Neural cell (in vitro differentiated cells): ENCODE measurements at regions not wholly inside any gene's neighbourhood (a gene's known extent, or its start where the extent isn't known, plus 50 kb on each side); places are given as distances from the start of the nearest gene placed in this dataset.

Experiments
- H2AFZ ChIP-seq: fragments of 200-600, 300-800 bp; sonication (generic), shearing (Covaris generic); 2 replicates; pipeline ENCODE4 v1.6.0; 2014; ENCODE audit warnings: low read depth, mild to moderate bottlenecking, antibody characterized with exemption, low read length, moderate library complexity
- H3F3A ChIP-seq: fragments of 200-600 bp; shearing (Covaris generic); 2 replicates; pipeline ENCODE4 v1.6.1; 2016; ENCODE audit warnings: mild to moderate bottlenecking, moderate library complexity, mixed read lengths, antibody characterized with exemption, low read length; ENCODE audit not compliant: insufficient read depth, poor library complexity, severe bottlenecking
- H3K27ac ChIP-seq: fragments of 200-600, 300-800 bp; sonication (generic), shearing (Covaris generic); 2 replicates; pipeline ENCODE4 v1.5.1; 2014; ENCODE audit warnings: mild to moderate bottlenecking, low read length, moderate library complexity
- H3K27me3 ChIP-seq: fragments of 300-800, 200-600 bp; sonication (generic), shearing (Covaris generic); 2 replicates; pipeline ENCODE4 v1.6.0; 2014; ENCODE audit warnings: mild to moderate bottlenecking, low read depth, low read length, moderate library complexity; ENCODE audit not compliant: insufficient read depth
- H3K36me3 ChIP-seq: fragments of 300-800, 200-600 bp; sonication (generic), shearing (Covaris generic); 2 replicates; pipeline ENCODE4 v1.5.1; 2014; ENCODE audit warnings: mild to moderate bottlenecking, antibody characterized with exemption, low read length, moderate library complexity; ENCODE audit not compliant: insufficient read depth
- H3K4me2 ChIP-seq: fragments of 300-800, 200-600 bp; sonication (generic), shearing (Covaris generic); 2 replicates; pipeline ENCODE4 v1.6.0; 2014; ENCODE audit warnings: mild to moderate bottlenecking, low read length
- H3K4me3 ChIP-seq: fragments of 300-800, 200-600 bp; sonication (generic), shearing (Covaris generic); 2 replicates; pipeline ENCODE4 v1.5.1; 2014; ENCODE audit warnings: mild to moderate bottlenecking, low read length, moderate library complexity
- H3K79me2 ChIP-seq: fragments of 200-600 bp; shearing (Covaris generic); replicated peaks from 2 replicates; pipeline ENCODE4 v1.6.0; 2014; ENCODE audit warnings: mild to moderate bottlenecking, low read length, moderate library complexity; ENCODE audit not compliant: insufficient read depth
- H3K9ac ChIP-seq: fragments of 300-800, 200-600 bp; sonication (generic), shearing (Covaris generic); 2 replicates; pipeline ENCODE4 v1.6.1; 2016; ENCODE audit warnings: mild to moderate bottlenecking, low read length, mixed read lengths
- H3K9me2 ChIP-seq: fragments of 200-600 bp; shearing (Covaris generic); 2 replicates; pipeline ENCODE4 v1.6.1; 2016; ENCODE audit warnings: mild to moderate bottlenecking, low read length, mixed read lengths; ENCODE audit not compliant: insufficient read depth
- H3K9me3 ChIP-seq: fragments of 200-600, 300-800 bp; sonication (generic), shearing (Covaris generic); 2 replicates; pipeline ENCODE4 v1.6.1; 2016; ENCODE audit warnings: mild to moderate bottlenecking, mixed run types, low read length, moderate library complexity, mixed read lengths
- H4K20me1 ChIP-seq: fragments of 200-600 bp; shearing (Covaris generic); 2 replicates; pipeline ENCODE4 v1.6.1; 2016; ENCODE audit warnings: mild to moderate bottlenecking, mixed run types; ENCODE audit not compliant: insufficient read depth
- EP300 ChIP-seq: fragments of 450-650 bp; conservative IDR thresholded peaks from 2 replicates; pipeline ENCODE4 v1.6.1; 2014; ENCODE audit warnings: antibody characterized with exemption, mild to moderate bottlenecking, moderate library complexity; ENCODE audit not compliant: poor library complexity, severe bottlenecking
- EZH2 ChIP-seq: fragments of 200-600, 300-800 bp; shearing (Covaris generic), sonication (generic); IDR thresholded peaks from 2 replicates; pipeline ENCODE4 v1.6.1; 2014; ENCODE audit warnings: antibody characterized with exemption, low read length, borderline replicate concordance, mild to moderate bottlenecking; ENCODE audit not compliant: insufficient read depth, poor library complexity, severe bottlenecking
- REST ChIP-seq: IDR thresholded peaks from 2 replicates; pipeline ENCODE4 v1.6.1; 2012; ENCODE audit warnings: borderline replicate concordance
- SMC3 ChIP-seq: fragments of 450-650 bp; conservative IDR thresholded peaks from 2 replicates; pipeline ENCODE4 v1.6.1; 2014; ENCODE audit warnings: antibody characterized with exemption, mild to moderate bottlenecking, moderate library complexity; ENCODE audit not compliant: poor library complexity
- TAF1 ChIP-seq: IDR thresholded peaks from 2 replicates; pipeline ENCODE4 v1.6.1; 2012; ENCODE audit warnings: low read depth
- TF ChIP-seq, protein P1 (sequence below): fragments of 450-650 bp; IDR thresholded peaks from 2 replicates; pipeline ENCODE4 v1.5.1; 2014; ENCODE audit warnings: antibody characterized with exemption, mild to moderate bottlenecking, moderate library complexity; ENCODE audit not compliant: poor library complexity, severe bottlenecking

- H3K4me2 ChIP-seq, result no peak overlapping the region
- no peaks in the 10 kb centered on the region for H3K27me3 ChIP-seq
- H3K9ac ChIP-seq, result no peak overlapping the region
- H2AFZ ChIP-seq, result no peak overlapping the region
- H3K27ac ChIP-seq, result no peak overlapping the region
- H3K79me2 ChIP-seq, result no peaks in the 10 kb centered on the region
- H3F3A ChIP-seq, result no peaks in the 10 kb centered on the region
- TF ChIP-seq SMC3, result no peak
- TF ChIP-seq, protein P1, sequence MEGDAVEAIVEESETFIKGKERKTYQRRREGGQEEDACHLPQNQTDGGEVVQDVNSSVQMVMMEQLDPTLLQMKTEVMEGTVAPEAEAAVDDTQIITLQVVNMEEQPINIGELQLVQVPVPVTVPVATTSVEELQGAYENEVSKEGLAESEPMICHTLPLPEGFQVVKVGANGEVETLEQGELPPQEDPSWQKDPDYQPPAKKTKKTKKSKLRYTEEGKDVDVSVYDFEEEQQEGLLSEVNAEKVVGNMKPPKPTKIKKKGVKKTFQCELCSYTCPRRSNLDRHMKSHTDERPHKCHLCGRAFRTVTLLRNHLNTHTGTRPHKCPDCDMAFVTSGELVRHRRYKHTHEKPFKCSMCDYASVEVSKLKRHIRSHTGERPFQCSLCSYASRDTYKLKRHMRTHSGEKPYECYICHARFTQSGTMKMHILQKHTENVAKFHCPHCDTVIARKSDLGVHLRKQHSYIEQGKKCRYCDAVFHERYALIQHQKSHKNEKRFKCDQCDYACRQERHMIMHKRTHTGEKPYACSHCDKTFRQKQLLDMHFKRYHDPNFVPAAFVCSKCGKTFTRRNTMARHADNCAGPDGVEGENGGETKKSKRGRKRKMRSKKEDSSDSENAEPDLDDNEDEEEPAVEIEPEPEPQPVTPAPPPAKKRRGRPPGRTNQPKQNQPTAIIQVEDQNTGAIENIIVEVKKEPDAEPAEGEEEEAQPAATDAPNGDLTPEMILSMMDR, result no peak
- no peak for TF ChIP-seq REST
- TF ChIP-seq TAF1, result no peak
- no peak for TF ChIP-seq EP300
- TF ChIP-seq EZH2, result no peak
- no peaks in the 10 kb centered on the region for H3K36me3 ChIP-seq
- no peak overlapping the region for H3K4me3 ChIP-seq
- no peaks in the 10 kb centered on the region for H4K20me1 ChIP-seq
- H3K9me3 ChIP-seq, result no peaks in the 10 kb centered on the region
- no peaks in the 10 kb centered on the region for H3K9me2 ChIP-seq
Observed at GRCh38 chr2:56108806-56109205, 75.0 kb upstream of the CCDC85A start.

- Histone ChIP-seq H3K27ac (no peak overlapping the region), H3F3A (no peaks in the 10 kb centered on the region), H3K9ac (no peak overlapping the region), H3K36me3 (no peaks in the 10 kb centered on the region), H2AFZ (no peak overlapping the region), H3K4me3 (no peak overlapping the region), H3K9me3 (no peaks in the 10 kb centered on the region), H3K9me2 (no peaks in the 10 kb centered on the region), H3K4me2 (no peak overlapping the region), H4K20me1 (no peaks in the 10 kb centered on the region), H3K27me3 (no peaks in the 10 kb centered on the region), H3K79me2 (no peaks in the 10 kb centered on the region)
- no peak for TF ChIP-seq EP300
- TF ChIP-seq EZH2, result no peak
- no peak for TF ChIP-seq REST
Observed at GRCh38 chr2:56109994-56110393, 73.8 kb upstream of the CCDC85A start.
